ENCODE measurements at regions not wholly inside any gene's neighbourhood (a gene's known extent, or its start where the extent isn't known, plus 50 kb on each side); places are given as distances from the start of the nearest gene placed in this dataset.

DNA sequence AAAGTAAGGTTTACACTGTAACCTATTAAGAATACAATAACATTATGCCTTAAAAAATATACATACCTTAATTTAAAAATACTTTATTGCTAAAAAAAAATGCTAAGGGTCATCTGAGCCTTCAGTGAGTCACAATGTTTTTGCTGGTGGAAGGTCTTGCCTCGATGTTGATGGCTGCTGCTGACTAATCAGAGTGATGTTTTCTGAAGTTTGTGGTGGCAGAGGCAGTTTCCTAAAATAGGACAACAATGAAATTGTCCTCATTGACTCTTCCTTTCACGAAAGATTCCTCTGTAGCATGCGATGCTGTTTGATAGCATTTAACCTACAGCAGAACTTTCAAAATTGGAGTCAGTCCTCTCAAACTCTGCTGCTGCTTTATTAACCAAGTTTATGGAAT is 97.6 kb downstream of the FAT3 start:
- peak; percentile 2 for DNase-seq

DNA sequence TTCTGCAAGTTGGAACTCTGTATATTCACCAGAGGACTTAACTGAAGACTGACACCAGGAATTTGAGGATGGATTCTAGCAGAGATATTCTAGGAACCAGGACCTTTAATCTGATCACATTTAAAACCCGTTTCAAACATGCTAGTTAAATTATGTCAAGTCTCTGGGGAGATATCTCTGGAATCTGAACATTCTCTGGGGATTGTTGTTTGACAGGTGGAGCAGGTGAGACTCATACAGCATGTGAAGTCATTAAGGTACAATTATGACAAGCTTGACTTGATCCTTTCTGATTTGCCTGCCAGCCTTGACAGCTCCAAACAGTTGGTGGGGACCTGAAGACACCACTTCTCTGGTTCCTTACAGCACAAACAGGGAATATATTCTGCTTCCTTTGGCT is 100.3 kb downstream of the FAT3 start:
- DNase-seq: no peak

DNA sequence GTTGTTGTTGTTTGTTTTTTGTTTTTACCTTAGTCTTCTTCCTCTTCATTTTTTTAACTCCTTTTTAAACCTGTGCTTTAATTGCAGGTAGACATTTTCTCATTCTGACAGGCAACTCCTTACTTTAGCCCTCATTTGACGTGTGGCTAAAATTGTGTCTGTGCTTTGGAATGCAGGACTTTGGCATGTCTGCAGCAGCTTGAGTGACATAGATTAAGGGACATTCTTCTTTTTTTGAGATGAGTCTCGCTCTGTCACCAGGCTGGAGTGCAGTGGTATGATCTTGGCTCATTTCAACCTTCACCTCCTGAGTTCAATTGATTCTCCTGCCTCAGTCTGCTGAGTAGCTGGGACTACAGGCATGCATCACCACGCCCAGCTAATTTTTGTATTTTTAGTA is 100.8 kb downstream of the FAT3 start:
- no peak for DNase-seq

- no peak for DNase-seq
Measured at GRCh38 chr11:92329137-92329536, 104.5 kb downstream of the FAT3 start.

GRCh38 chr11:92329646-92330045 is 105.0 kb downstream of the FAT3 start:
- no peak for DNase-seq

GRCh38 chr11:92330114-92330513 is 105.5 kb downstream of the FAT3 start:
- no peak for DNase-seq

DNA sequence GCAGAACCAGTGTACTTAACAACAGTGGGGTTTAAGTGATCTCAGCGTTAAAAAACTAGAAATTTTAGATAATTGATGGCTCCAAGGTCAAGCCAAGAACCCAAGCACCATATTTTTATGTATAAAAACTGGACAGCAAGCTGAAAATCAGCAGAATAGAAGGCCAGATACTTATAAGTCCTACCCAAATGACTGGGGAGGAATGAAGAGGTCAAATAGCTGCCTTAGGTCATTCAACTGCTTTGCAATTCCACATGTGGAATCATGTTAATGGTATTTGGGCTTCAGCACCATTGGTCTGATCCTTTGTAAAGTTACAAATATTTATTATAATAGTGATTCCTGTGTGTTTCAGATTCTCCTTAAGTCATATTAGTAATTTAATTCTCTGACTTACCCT is 108.4 kb downstream of the FAT3 start:
- DNase-seq: no peak

DNA sequence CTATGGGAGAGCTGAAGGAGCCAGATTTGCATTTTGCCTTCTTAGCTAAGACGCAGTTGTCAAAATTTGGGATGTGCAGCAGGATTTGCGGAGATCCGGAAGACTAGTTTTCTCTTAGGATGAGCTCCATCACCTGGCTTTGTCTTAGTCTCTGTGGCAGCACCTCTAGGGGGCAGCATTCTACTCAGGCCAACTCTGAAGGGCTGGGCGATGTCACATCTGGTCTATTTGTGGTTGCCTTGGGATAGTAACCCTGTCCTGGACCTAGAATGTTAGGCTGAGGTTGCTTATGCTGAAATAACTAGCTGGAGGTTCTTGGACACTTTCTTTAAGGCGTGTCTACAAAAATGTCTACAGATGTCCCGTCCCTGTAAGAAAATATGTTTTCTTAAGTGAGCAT is 116.2 kb downstream of the FAT3 start:
- no peak for DNase-seq

DNA sequence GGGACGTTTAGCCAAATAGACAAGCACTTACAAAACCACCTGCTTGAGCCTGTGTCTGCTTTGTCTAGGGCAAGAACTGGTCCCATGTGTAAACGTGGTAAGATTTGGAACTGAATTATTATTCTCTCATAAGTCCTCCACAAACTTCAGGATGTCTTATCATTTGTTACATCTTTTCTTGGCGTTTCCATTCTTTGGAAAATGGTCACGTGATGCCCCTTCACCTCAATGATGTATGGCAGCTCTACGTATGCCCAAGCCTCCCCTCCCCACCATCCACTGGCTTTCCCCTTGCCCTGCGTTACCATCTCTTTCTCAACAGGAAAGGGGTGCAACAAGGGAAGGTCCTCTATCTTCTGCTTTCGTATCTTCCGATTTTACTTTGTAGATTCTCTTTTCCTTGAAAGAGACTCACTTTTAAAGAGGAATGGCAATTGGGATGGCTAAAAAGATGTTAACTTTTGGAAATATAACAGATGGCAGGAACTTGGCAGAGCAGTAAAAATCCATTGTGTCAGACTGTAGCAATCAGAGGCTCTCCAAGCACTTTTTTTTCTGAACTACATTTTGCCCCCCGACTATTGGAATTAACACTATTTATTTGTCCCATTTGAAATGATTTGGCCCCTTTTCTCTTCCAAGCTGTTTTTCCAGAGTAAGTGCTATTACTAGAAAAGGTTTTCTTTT is 117.6 kb downstream of the FAT3 start:
- no peak for DNase-seq

- DNase-seq: no peak
Measured at GRCh38 chr11:92342886-92343285, 118.3 kb downstream of the FAT3 start.

DNA sequence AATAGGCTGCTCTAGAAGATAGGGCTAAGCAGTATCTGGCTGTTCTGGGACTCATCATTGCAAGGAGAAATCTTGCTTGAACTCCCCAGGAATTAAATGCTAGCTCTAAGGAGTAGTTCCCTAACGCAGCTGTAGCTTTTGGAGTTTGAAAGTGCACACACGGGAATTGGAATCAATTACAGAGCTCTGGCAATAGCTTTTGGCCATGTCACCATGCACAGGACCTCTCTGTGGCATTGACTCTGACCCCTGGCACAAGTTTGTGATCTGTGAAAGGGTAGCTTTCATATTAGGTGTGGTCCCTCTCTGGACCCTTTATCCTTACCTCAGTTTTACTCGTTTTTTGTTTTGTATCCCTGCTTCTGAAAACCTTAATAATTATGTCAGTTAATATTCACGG is 121.6 kb downstream of the FAT3 start:
- no peak for DNase-seq

GRCh38 chr11:92347454-92347853 is 122.8 kb downstream of the FAT3 start:
- no peak for DNase-seq

- no peak for DNase-seq
Measured at GRCh38 chr11:92349486-92350156, 125.0 kb downstream of the FAT3 start.

DNA sequence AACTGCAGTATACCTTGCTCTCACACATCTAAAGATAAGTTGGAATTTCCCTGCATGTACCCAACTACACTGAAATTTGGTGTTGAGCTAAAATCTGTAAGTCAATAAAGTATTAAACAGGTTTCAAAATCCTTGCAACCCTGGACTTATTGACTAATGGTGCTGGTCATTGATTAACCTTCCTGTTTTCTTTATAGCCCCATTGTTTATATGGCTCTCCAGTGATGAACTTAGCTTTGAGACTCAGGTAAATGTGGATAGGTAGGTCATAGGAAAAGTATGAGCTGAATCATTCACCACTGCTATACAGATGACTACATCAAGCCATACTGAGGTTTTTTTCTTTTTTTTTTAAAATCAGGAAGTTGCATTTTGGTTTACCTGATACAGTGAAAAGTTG is 132.7 kb downstream of the FAT3 start:
- DNase-seq: no peak

DNA sequence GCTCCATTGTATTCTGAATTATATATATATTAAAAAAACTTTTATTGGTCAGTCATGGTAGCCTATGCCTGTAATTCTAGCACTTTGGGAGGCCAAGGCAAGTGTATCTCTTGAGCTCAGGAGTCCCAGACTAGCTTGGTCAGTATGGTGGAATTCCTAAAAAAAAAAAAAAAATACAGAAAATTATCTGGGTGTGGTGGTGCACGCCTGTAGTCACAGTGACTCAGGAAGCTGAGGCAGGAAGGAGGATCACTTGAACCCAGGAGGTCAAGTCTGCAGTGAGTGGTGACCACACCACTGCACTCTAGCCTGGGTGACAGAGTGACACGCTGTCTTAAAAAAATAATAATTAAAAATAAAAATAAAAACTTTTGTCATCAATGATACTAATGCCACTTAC is 133.2 kb downstream of the FAT3 start:
- DNase-seq: no peak

- DNase-seq: no peak
Measured at GRCh38 chr11:92361551-92361950, 136.9 kb downstream of the FAT3 start.

DNA sequence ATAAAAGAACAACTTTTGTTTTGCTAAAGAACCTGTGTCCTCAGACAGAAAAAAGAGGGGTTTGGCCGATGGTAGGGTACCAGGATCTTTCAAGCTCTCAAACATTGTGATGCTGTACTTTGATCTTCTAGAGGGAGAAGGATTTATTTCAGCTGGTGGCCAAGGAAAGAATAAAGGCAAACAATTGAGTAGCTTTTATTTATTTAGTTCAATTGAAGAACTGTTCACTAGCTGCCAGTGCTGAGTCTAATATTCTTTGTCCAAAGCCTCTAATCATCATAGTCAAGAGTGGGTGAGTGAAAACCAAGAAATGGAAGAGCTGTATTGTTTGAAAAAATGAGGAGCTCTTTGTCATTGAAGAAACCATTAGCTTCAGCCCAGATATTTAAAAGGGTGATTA is 138.4 kb downstream of the FAT3 start:
- no peak for DNase-seq

DNA sequence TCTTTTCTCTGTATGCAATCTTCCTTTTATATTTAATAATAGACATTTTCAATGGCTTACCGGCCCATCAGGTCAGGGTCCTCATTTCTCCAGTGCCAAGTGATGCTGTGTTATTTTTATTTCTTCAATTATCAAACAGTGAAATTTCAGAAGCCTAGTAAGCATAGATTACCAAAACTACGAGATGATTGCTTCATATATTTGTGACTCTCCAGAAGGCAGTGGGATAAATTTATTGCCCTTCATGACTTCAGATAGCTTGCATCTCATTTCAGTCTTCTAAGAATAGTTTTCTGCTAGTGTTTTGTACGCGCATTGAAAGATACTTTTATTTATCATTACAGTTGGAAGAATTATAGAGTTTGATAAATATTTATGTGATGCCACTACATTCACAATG is 139.6 kb downstream of the FAT3 start:
- DNase-seq: no peak

DNA sequence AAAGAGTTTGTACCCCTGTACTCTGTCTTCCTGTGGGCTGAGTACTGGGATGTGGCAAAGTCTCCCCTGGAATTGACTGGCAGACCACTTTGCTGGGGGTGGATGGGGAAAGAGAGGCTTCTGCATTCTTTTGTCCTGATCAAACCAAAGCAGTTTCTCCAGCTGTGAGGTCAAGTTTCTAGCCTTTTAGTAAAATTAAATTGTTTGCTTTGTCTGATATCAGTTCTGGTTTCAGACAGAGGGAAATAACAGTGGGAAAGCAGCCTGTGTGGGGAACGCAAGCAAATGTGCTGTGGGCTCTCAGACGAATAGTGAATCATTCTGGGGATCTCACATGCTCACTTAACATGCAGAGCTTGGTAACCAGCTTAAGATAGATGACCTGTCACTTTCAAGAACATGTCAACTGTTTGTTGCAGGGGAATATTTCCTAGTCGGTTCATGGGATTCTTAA is 151.6 kb downstream of the FAT3 start:
- no peak for DNase-seq

DNA sequence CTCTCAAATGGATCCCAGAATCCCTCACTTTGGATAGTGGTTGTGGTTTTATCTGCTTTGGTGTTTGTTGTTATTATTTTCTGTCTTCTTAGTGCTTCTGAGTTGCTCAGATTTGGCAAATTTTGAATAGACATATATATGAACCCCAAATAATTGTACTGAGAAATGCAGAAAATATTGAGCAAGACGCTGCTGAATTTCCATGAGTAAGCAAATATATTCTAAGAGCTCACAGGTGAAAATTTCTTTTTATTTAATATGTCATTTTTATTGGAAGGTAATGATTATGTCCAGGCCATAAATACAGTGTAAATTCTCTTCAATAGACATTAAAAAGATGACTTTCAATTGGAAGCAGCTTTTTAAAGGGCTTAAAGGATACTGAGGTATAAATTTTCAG is 152.1 kb downstream of the FAT3 start:
- DNase-seq: no peak

DNA sequence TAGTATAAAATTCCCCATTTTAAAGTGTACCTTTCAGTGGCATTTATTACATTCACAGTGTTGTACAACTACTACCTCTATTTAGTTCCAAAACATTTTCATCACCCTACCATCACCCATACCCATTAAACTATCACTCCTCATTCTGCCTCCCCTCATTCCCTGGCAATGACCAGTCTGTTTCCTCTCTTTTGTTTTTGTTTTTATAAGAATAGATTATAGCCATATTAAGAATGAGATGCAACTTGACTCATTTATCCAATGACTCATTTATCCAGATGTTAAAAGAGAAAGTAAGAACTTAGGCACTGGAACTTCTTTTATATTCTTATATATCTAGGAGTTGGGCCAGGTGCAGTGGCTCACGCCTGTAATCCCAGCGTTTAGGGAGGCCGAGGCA is 156.3 kb downstream of the FAT3 start:
- peak; percentile 0 for DNase-seq

GRCh38 chr11:92382311-92382710 is 157.7 kb downstream of the FAT3 start:
- DNase-seq: no peak

DNA sequence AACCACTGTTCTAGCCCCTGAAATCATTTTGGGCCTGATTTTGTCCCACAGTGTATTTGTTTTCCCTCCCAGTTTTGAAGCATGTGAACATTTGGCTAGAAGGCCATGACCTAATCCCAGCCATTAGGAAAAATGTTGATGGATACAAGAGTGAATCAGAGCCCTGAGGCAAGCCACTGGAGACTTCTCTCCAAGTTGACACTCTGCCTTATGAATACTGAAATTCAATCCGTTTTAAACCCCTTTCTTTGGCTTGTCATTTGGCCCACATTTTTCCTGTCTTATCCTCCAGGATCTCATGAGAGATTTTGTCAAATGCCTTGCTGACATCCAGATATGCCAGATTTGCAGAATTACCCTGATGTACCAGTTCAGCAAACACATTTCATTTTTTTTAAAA is 158.8 kb downstream of the FAT3 start:
- no peak for DNase-seq

DNA sequence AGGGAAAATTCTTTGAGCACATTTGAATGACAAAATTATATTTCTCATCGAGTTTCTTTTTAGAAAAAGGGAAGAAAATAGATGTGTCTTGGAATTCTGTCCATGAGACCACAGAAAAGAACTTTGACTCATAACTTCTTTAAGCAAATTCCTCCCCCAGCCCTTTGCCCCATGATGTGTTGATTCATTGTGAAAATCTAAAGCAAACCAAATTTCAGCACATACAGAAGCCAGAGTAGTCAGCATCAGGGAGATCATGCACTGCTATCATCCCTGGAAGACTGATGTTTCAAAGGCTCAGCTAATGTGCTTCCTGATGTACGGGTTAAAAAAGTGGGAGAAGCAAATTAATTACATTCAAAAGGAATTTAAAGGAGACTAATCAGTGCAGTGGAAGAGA is 159.7 kb downstream of the FAT3 start:
- no peak for DNase-seq

- no peak for DNase-seq
Measured at GRCh38 chr11:92384802-92385201, 160.2 kb downstream of the FAT3 start.
